ENCODE measurements at regions not wholly inside any gene's neighbourhood (a gene's known extent, or its start where the extent isn't known, plus 50 kb on each side); places are given as distances from the start of the nearest gene placed in this dataset.

DNA sequence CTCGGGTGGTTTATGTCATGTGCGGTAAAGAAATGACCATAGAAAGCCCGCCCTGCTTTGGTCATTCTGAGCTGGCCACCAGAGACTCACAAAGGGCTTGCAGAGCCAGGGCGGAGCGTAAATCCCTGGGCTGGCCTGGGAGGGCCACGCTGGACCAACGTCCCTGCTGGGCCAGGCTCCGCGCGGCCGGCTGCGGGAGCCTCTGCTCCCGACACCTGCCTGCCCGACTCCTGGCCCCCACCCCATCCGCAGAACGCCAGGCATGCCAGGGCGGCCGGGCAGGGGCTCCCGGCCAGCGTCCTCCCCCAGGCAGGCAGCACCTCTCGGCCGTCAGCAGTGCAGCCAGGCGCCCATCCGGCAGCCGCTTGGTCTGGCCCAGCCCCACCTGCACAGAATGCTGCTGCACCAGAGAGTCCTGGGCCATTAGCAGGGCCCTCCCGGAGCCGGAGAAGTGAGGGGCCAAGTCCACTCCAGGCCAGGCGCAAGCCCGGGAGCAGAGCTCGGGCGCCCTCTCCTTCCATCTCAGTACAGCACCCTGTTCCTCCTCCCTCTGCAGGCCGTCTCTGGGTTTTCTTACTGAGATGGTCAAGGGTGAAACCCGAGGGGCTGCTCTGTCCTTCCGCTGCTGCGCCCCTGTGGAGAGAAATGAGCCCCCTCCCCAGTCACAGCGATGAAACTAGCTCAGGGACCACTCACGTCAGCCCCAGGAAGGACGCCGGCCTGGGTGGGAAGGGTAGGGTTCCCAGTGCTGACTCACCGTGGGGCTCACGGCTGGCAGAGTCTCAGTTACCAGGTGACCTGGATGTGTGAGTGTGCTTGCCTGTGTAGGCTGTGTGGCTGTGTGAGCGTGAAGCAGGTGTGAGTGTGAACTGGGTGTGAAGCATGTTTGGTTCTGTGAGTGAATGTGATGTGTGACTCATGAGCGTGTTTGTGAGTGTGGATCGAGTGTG is 83.3 kb downstream of the PTGR3 start:
- no peak overlapping the region for H3K9ac ChIP-seq (ENCODE audit: low read depth, low read length, poor library complexity)
- no CpG with 5 or more reads among the region's 44 CpGs for WGBS, 2 donors (ENCODE audit: extremely low coverage in 2 of 2, insufficient read length in 2 of 2, insufficient replicate concordance in 1 of 2)

DNA sequence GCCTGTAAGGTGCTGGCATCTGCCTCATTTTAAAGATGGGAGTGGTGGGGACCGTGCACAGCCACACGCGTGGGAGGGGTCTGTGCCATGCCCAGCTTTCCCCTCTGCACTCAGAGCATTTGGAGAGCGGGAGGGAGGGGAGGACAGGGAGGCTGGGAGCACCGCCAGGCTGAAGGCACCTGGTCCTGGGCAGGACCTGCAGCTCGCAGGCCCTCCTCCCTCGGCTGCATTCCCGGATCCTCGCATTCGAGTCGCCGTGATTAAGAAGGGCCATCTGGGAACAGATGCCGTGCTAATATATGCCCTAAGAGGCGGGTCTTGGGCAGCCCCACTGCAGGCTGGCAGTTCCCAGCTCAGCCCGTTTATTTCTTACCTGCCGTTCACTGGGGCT is 84.0 kb downstream of the PTGR3 start:
- Histone ChIP-seq H4K8ac (ENCODE audit: low read depth, low read length) (no peak overlapping the region), H2AK5ac (ENCODE audit: low read depth, low read length) (no peak overlapping the region), H3K4ac (ENCODE audit: low read length) (no peak overlapping the region), H3K18ac (ENCODE audit: low read length) (peak overlapping the region; percentile 31), H3K27ac (replicated peaks; ENCODE audit: low read length) (no peak overlapping the region), H3K4me1 (ENCODE audit: control insufficient read depth in 2 of 2, insufficient read depth in 1 of 2, low read depth in 1 of 2, low read length in 2 of 2) (peaks cover 0 to 2% of the 10 kb centered on the region in 2 donors), H2AFZ (ENCODE audit: low read length) (no peak overlapping the region), H3K36me3 (replicated peaks in 1 of 2; ENCODE audit: control insufficient read depth in 2 of 2, insufficient read depth in 2 of 2, low read length in 2 of 2) (no peaks in the 10 kb centered on the region), H3K14ac (ENCODE audit: low read length) (no peak overlapping the region), H3K79me1 (ENCODE audit: low read depth, low read length) (no peaks in the 10 kb centered on the region), H2BK15ac (ENCODE audit: low read length) (no peak overlapping the region), H2BK12ac (ENCODE audit: low read length) (no peak overlapping the region), H3K23ac (ENCODE audit: low read depth, low read length, poor library complexity) (no peak overlapping the region), H3K9ac (ENCODE audit: low read depth, low read length, poor library complexity) (no peak overlapping the region), H2BK120ac (ENCODE audit: low read depth, low read length) (no peak overlapping the region), H3K4me3 (ENCODE audit: low read length in 2 of 2) (no peak overlapping the region), H3K4me2 (ENCODE audit: insufficient read depth, low read length, poor library complexity, severe bottlenecking) (no peak overlapping the region), H3K27me3 (ENCODE audit: control insufficient read depth in 3 of 3, insufficient read depth in 3 of 3, low read depth in 1 of 3, low read length in 3 of 3) (peaks cover 0 to 3% (median 0%) of the 10 kb centered on the region in 3 experiments), H4K91ac (ENCODE audit: low read depth, low read length, poor library complexity) (no peak overlapping the region), H3K9me3 (replicated peaks in 1 of 2; ENCODE audit: control insufficient read depth in 2 of 2, insufficient read depth in 1 of 2, low read depth in 1 of 2, low read length in 2 of 2) (no peaks in the 10 kb centered on the region), H2BK5ac (ENCODE audit: low read length) (no peak overlapping the region)
- WGBS, 2 donors (ENCODE audit: extremely low coverage in 2 of 2, insufficient read length in 2 of 2, insufficient replicate concordance in 1 of 2) = no CpG with 5 or more reads among the region's 16 CpGs
- DNase-seq (ENCODE audit: low spot score) = no peak

More for the DNA sequence above, 83.3 kb downstream of the PTGR3 start:
- H2BK120ac ChIP-seq (ENCODE audit: low read depth, low read length) = no peak overlapping the region
- H4K91ac ChIP-seq (ENCODE audit: low read depth, low read length, poor library complexity) = no peak overlapping the region
- no peak overlapping the region for H4K8ac ChIP-seq (ENCODE audit: low read depth, low read length)
- no peaks in the 10 kb centered on the region for H3K9me3 ChIP-seq (replicated peaks in 1 of 2; ENCODE audit: control insufficient read depth in 2 of 2, insufficient read depth in 1 of 2, low read depth in 1 of 2, low read length in 2 of 2)
- no peak overlapping the region for H2BK15ac ChIP-seq (ENCODE audit: low read length)
- no peak overlapping the region for H3K4me2 ChIP-seq (ENCODE audit: insufficient read depth, low read length, poor library complexity, severe bottlenecking)
- no peaks in the 10 kb centered on the region for H3K36me3 ChIP-seq (replicated peaks in 1 of 2; ENCODE audit: control insufficient read depth in 2 of 2, insufficient read depth in 2 of 2, low read length in 2 of 2)
- no peak overlapping the region for H2BK5ac ChIP-seq (ENCODE audit: low read length)
- peaks cover 0 to 2% of the 10 kb centered on the region in 2 donors for H3K4me1 ChIP-seq (ENCODE audit: control insufficient read depth in 2 of 2, insufficient read depth in 1 of 2, low read depth in 1 of 2, low read length in 2 of 2)
- no peak overlapping the region for H2AK5ac ChIP-seq (ENCODE audit: low read depth, low read length)
- H2BK12ac ChIP-seq (ENCODE audit: low read length) = no peak overlapping the region
- no peak overlapping the region for H3K27ac ChIP-seq (replicated peaks; ENCODE audit: low read length)
- H3K23ac ChIP-seq (ENCODE audit: low read depth, low read length, poor library complexity) = no peak overlapping the region
- H3K4me3 ChIP-seq (ENCODE audit: low read length in 2 of 2) = no peak overlapping the region
- H3K27me3 ChIP-seq (ENCODE audit: control insufficient read depth in 3 of 3, insufficient read depth in 3 of 3, low read depth in 1 of 3, low read length in 3 of 3) = peaks cover 0 to 3% (median 0%) of the 10 kb centered on the region in 3 experiments
- DNase-seq (ENCODE audit: low spot score) = no peak
- H2AFZ ChIP-seq (ENCODE audit: low read length) = peak overlapping the region; percentile 15
- no peak overlapping the region for H3K14ac ChIP-seq (ENCODE audit: low read length)
- H3K4ac ChIP-seq (ENCODE audit: low read length) = no peak overlapping the region
- H3K79me1 ChIP-seq (ENCODE audit: low read depth, low read length) = no peaks in the 10 kb centered on the region
- peak overlapping the region; percentile 74 for H3K18ac ChIP-seq (ENCODE audit: low read length)

DNA sequence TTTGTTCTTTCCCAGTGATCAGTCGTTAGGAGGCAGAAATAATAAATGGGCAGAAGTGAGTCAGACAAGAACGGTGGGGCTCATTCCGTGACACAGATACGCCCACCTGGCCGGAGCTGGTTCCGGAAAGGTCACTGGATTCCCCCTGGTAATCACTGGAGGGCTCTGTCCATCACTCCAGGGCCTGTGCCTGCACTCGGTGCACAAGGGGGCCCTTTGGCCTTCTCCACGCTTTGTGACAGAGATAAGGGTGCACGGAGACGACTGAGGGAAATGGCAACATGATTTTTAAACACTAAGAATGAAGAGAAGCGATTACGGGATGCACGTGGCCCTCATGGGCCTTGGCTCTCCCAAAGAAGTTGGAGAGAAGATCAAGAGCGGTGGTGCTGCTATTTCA is 84.4 kb downstream of the PTGR3 start:
- Histone ChIP-seq H3K4ac (ENCODE audit: low read length) (no peak overlapping the region), H3K9me3 (replicated peaks in 1 of 2; ENCODE audit: control insufficient read depth in 2 of 2, insufficient read depth in 1 of 2, low read depth in 1 of 2, low read length in 2 of 2) (no peaks in the 10 kb centered on the region), H2BK5ac (ENCODE audit: low read length) (no peak overlapping the region), H4K8ac (ENCODE audit: low read depth, low read length) (no peak overlapping the region), H3K14ac (ENCODE audit: low read length) (no peak overlapping the region), H3K27ac (replicated peaks; ENCODE audit: low read length) (no peak overlapping the region), H2BK15ac (ENCODE audit: low read length) (no peak overlapping the region), H3K18ac (ENCODE audit: low read length) (peak overlapping the region; percentile 23), H4K91ac (ENCODE audit: low read depth, low read length, poor library complexity) (no peak overlapping the region), H3K23ac (ENCODE audit: low read depth, low read length, poor library complexity) (no peak overlapping the region), H3K79me1 (ENCODE audit: low read depth, low read length) (no peaks in the 10 kb centered on the region), H3K27me3 (ENCODE audit: control insufficient read depth in 3 of 3, insufficient read depth in 3 of 3, low read depth in 1 of 3, low read length in 3 of 3) (peaks cover 0 to 3% (median 0%) of the 10 kb centered on the region in 3 experiments), H2BK120ac (ENCODE audit: low read depth, low read length) (no peak overlapping the region), H2BK12ac (ENCODE audit: low read length) (no peak overlapping the region), H3K4me1 (ENCODE audit: control insufficient read depth in 2 of 2, insufficient read depth in 1 of 2, low read depth in 1 of 2, low read length in 2 of 2) (peaks cover 0 to 2% of the 10 kb centered on the region in 2 donors), H3K36me3 (replicated peaks in 1 of 2; ENCODE audit: control insufficient read depth in 2 of 2, insufficient read depth in 2 of 2, low read length in 2 of 2) (no peaks in the 10 kb centered on the region), H3K4me3 (ENCODE audit: low read length in 2 of 2) (no peak overlapping the region), H2AK5ac (ENCODE audit: low read depth, low read length) (no peak overlapping the region), H3K4me2 (ENCODE audit: insufficient read depth, low read length, poor library complexity, severe bottlenecking) (no peak overlapping the region), H2AFZ (ENCODE audit: low read length) (no peak overlapping the region), H3K9ac (ENCODE audit: low read depth, low read length, poor library complexity) (no peak overlapping the region)
- no CpG with 5 or more reads among the region's 14 CpGs for WGBS, 2 donors (ENCODE audit: extremely low coverage in 2 of 2, insufficient read length in 2 of 2, insufficient replicate concordance in 1 of 2)
- DNase-seq (ENCODE audit: low spot score) = no peak

DNA sequence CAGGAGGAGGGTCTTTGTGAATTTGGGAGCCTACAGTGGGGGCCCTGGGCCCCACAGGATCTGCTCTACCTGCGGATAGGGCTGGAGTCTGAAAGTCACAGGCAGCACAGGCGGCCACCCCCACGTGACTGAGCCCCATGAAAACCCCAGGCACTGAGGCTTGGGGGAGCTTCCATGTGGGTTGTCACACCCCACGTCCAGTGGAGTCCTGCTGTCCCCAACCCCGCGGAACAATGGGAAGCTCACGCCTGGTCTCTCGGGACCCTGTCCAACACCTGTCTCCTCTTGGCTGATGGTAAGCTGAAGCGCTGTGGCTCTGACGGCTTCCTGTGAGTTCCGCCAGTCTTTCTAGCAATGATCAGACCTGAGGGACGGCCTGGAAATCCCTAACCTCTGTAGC is 85.8 kb downstream of the PTGR3 start:
- Histone ChIP-seq H3K4me3 (ENCODE audit: low read length in 2 of 2) (no peak overlapping the region), H2BK15ac (ENCODE audit: low read length) (no peak overlapping the region), H3K9ac (ENCODE audit: low read depth, low read length, poor library complexity) (no peak overlapping the region), H2AFZ (ENCODE audit: low read length) (no peak overlapping the region), H2AK5ac (ENCODE audit: low read depth, low read length) (no peak overlapping the region), H3K4me2 (ENCODE audit: insufficient read depth, low read length, poor library complexity, severe bottlenecking) (no peak overlapping the region), H3K23ac (ENCODE audit: low read depth, low read length, poor library complexity) (no peak overlapping the region), H3K4ac (ENCODE audit: low read length) (no peak overlapping the region), H3K27me3 (ENCODE audit: control insufficient read depth in 3 of 3, insufficient read depth in 3 of 3, low read depth in 1 of 3, low read length in 3 of 3) (peaks cover 0 to 3% (median 0%) of the 10 kb centered on the region in 3 experiments), H2BK5ac (ENCODE audit: low read length) (no peak overlapping the region), H2BK120ac (ENCODE audit: low read depth, low read length) (no peak overlapping the region), H3K14ac (ENCODE audit: low read length) (no peak overlapping the region), H3K36me3 (replicated peaks in 1 of 2; ENCODE audit: control insufficient read depth in 2 of 2, insufficient read depth in 2 of 2, low read length in 2 of 2) (no peaks in the 10 kb centered on the region), H3K79me1 (ENCODE audit: low read depth, low read length) (no peaks in the 10 kb centered on the region), H3K4me1 (ENCODE audit: control insufficient read depth in 2 of 2, insufficient read depth in 1 of 2, low read depth in 1 of 2, low read length in 2 of 2) (peaks cover 0 to 2% of the 10 kb centered on the region in 2 donors), H3K9me3 (replicated peaks in 1 of 2; ENCODE audit: control insufficient read depth in 2 of 2, insufficient read depth in 1 of 2, low read depth in 1 of 2, low read length in 2 of 2) (no peaks in the 10 kb centered on the region), H4K8ac (ENCODE audit: low read depth, low read length) (no peak overlapping the region), H3K27ac (replicated peaks; ENCODE audit: low read length) (no peak overlapping the region), H4K91ac (ENCODE audit: low read depth, low read length, poor library complexity) (no peak overlapping the region), H2BK12ac (ENCODE audit: low read length) (no peak overlapping the region), H3K18ac (ENCODE audit: low read length) (peak overlapping the region; percentile 39)
- WGBS, 2 donors (ENCODE audit: extremely low coverage in 2 of 2, insufficient read length in 2 of 2, insufficient replicate concordance in 1 of 2) = no CpG with 5 or more reads among the region's 12 CpGs
- DNase-seq (ENCODE audit: low spot score) = no peak
